K562 (cell line): ENCODE measurements at regions not wholly inside any gene's neighbourhood (a gene's known extent, or its start where the extent isn't known, plus 50 kb on each side); places are given as distances from the start of the nearest gene placed in this dataset.

Experiments
- ATAC-seq: fragments of 200-7000 bp; cut with Tn5 transposase; 3 replicates; pipeline ENCODE4 v1.9.1; 2020; ENCODE audit warnings: moderate library complexity
- BruUV-seq: library from RNA; stranded (reverse); fragments of 400-500 nt; replicated peaks from 2 replicates; lab custom pipeline; 2021; lab: Mats Ljungman, UMichigan
- CTCF ChIA-PET: fragments of 300-600 bp; formaldehyde crosslinking; extraction: SDS; loops from one replicate; lab custom pipeline; 2021; ENCODE audit warnings: low intra/inter-chr PET ratio; lab: Yijun Ruan, JAX
- POLR2A ChIA-PET: fragments of 300-600, 350-650 bp; sonication (Branson Sonifier 250); formaldehyde crosslinking; extraction: SDS; loops from one replicate; lab custom pipeline; 2021; ENCODE audit warnings: antibody characterized with exemption, inconsistent platforms; lab: Yijun Ruan, JAX
- DNase-seq, 4 experiments: peaks; one replicate each; pipeline versions ENCODE4 v3.0.0 to v3.0.0-alpha.2; 2011 to 2018; ENCODE audit warnings: low spot score in 3 of 4, mixed read lengths in 3 of 4; ENCODE audit errors: extremely low read depth in 1 of 4
- FAIRE-seq: peaks from 2 replicates; lab custom pipeline; 2011; peaks lifted over from hg19 to GRCh38; lab: Jason Lieb, UNC
- H2AFZ ChIP-seq: 2 replicates; pipeline ENCODE4 v1.6.0; 2011; ENCODE audit warnings: low read depth, low read length, control low read depth, inconsistent platforms
- H3K27ac ChIP-seq: fragments of 200-600 bp; 3 replicates; pipeline ENCODE4 v1.8.0; 2011; ENCODE audit warnings: low read depth, mild to moderate bottlenecking, control low read depth, inconsistent platforms, low read length, moderate library complexity, mixed read lengths; ENCODE audit errors: extremely low read depth
- H3K27me3 ChIP-seq, 2 experiments: fragments of 300-600 bp in 1 of 2; 2 replicates in 1 of 2; 3 replicates in 1 of 2; pipeline versions ENCODE4 v1.6.0 to v1.8.0; 2011; ENCODE audit warnings: inconsistent platforms in 2 of 2, low read length in 2 of 2, mild to moderate bottlenecking in 1 of 2, mixed read lengths in 1 of 2, moderate library complexity in 1 of 2; ENCODE audit not compliant: control insufficient read depth in 2 of 2, insufficient read depth in 2 of 2
- H3K36me3 ChIP-seq: fragments of 300-600 bp; 3 replicates; pipeline ENCODE4 v1.8.0; 2011; ENCODE audit warnings: mild to moderate bottlenecking, low read length, inconsistent platforms; ENCODE audit not compliant: control insufficient read depth, insufficient read depth
- H3K4me1 ChIP-seq, 2 experiments: fragments of 200-600 bp in 1 of 2; replicated peaks in 1 of 2; 2 replicates in 1 of 2; 3 replicates in 1 of 2; pipeline versions ENCODE4 v1.5.1 to v1.8.0; 2011; ENCODE audit warnings: inconsistent platforms in 2 of 2, low read length in 2 of 2, mild to moderate bottlenecking in 1 of 2, mixed read lengths in 1 of 2, moderate library complexity in 1 of 2; ENCODE audit not compliant: control insufficient read depth in 2 of 2, insufficient read depth in 2 of 2
- H3K4me2 ChIP-seq: 2 replicates; pipeline ENCODE4 v1.6.1; 2011; ENCODE audit warnings: low read length, control low read depth, inconsistent platforms, mixed read lengths; ENCODE audit not compliant: insufficient read depth
- H3K4me3 ChIP-seq: fragments of 200-600 bp; sonication (generic), shearing (Covaris generic); 2 replicates; pipeline ENCODE4 v1.5.1; 2016; ENCODE audit warnings: control low read depth, inconsistent platforms
- H3K79me2 ChIP-seq: fragments of 200-600 bp; 3 replicates; pipeline ENCODE4 v1.8.0; 2011; ENCODE audit warnings: low read length, inconsistent platforms; ENCODE audit not compliant: control insufficient read depth, insufficient read depth
- H3K9ac ChIP-seq, 2 experiments: 2 replicates each; pipeline versions ENCODE4 v1.6.0 to v1.6.1; 2011; ENCODE audit warnings: low read depth in 2 of 2, low read length in 2 of 2, control low read depth in 1 of 2, inconsistent platforms in 1 of 2, mild to moderate bottlenecking in 1 of 2, mixed read lengths in 1 of 2; ENCODE audit not compliant: insufficient read depth in 1 of 2
- H3K9me1 ChIP-seq: one replicate; pipeline ENCODE4 v1.6.0; 2011; ENCODE audit warnings: inconsistent platforms, mild to moderate bottlenecking, low read length, moderate library complexity; ENCODE audit not compliant: control insufficient read depth, insufficient read depth
- H3K9me3 ChIP-seq: replicated peaks from 2 replicates; pipeline ENCODE4 v1.5.1; 2011; ENCODE audit warnings: low read depth, low read length, inconsistent platforms; ENCODE audit not compliant: control insufficient read depth, insufficient read depth
- H4K20me1 ChIP-seq: replicated peaks from 2 replicates; pipeline ENCODE4 v1.6.1; 2011; ENCODE audit warnings: low read length, inconsistent platforms, mixed read lengths; ENCODE audit not compliant: control insufficient read depth, insufficient read depth
- CREBBP ChIP-seq: IDR thresholded peaks from one replicate; pipeline ENCODE4 v1.6.1; 2012; ENCODE audit warnings: low read depth, mild to moderate bottlenecking, control low read depth, inconsistent platforms, low read length
- DMBX1 ChIP-seq: fragments of 250-450 bp; sonication (Bioruptor Pico); IDR thresholded peaks from 2 replicates; pipeline ENCODE4 v1.8.0; 2022; ENCODE audit warnings: inconsistent platforms, mild to moderate bottlenecking, moderate library complexity, borderline replicate concordance
- GMEB1 ChIP-seq: fragments of 250-450 bp; sonication (Bioruptor Pico); IDR thresholded peaks from 2 replicates; pipeline ENCODE4 v1.4.0; 2020; ENCODE audit warnings: mild to moderate bottlenecking
- POLR3A ChIP-seq: IDR thresholded peaks from 2 replicates; pipeline ENCODE4 v1.6.1; 2011; ENCODE audit warnings: borderline replicate concordance, mild to moderate bottlenecking, moderate library complexity; ENCODE audit not compliant: insufficient read length, insufficient read depth; ENCODE audit errors: extremely low read depth
- SP1 ChIP-seq: sonication (generic); formaldehyde crosslinking; IDR thresholded peaks from 2 replicates; pipeline ENCODE4 v1.8.1; 2022; ENCODE audit warnings: mild to moderate bottlenecking, missing genetic modification reagents
- SRSF3 ChIP-seq: fragments of 200-400 bp; formaldehyde crosslinking; IDR thresholded peaks from 2 replicates; pipeline ENCODE4 v1.6.1; 2016; ENCODE audit warnings: mild to moderate bottlenecking, low read length, moderate library complexity; ENCODE audit not compliant: insufficient read depth
- TCF7 ChIP-seq: sonication (generic); IDR thresholded peaks from 2 replicates; pipeline ENCODE4 v1.6.1; 2016; ENCODE audit warnings: antibody characterized with exemption, borderline replicate concordance
- THRAP3 ChIP-seq: fragments of 450-650 bp; IDR thresholded peaks from 2 replicates; pipeline ENCODE4 v1.6.1; 2016; ENCODE audit warnings: mild to moderate bottlenecking, inconsistent platforms, borderline replicate concordance
- ZC3H8 ChIP-seq: fragments of 450-650 bp; IDR thresholded peaks from 2 replicates; pipeline ENCODE4 v1.6.1; 2017
- ZKSCAN8 ChIP-seq: fragments of 200-800 bp; sonication (Bioruptor generic); IDR thresholded peaks from 2 replicates; pipeline ENCODE4 v1.6.1; 2016; ENCODE audit warnings: missing genetic modification characterization, missing compliant biosample characterization
- ZNF79 ChIP-seq: fragments of 250-450 bp; sonication (Bioruptor Pico); IDR thresholded peaks from 2 replicates; pipeline ENCODE4 v1.4.0; 2020; ENCODE audit warnings: low read depth, mild to moderate bottlenecking, moderate library complexity
- in situ Hi-C: fragments of 300-500 bp; cut with MboI; formaldehyde crosslinking; loops from 4 replicates; pipeline ENCODE4 v1.15.0; 2018; ENCODE audit warnings: inconsistent platforms, mixed read lengths
- intact Hi-C: fragments of 100-400 bp; cut with micrococcal nuclease; formaldehyde crosslinking; loops from 2 replicates; pipeline ENCODE4 v1.14.2; 2022
- TF ChIP-seq, protein P1 (sequence below): fragments of 450-650 bp; formaldehyde crosslinking; IDR thresholded peaks from 2 replicates; pipeline ENCODE4 v1.4.0; 2020; ENCODE audit warnings: mild to moderate bottlenecking, moderate library complexity
- TF ChIP-seq, protein P2 (sequence below), 2 experiments: fragments of 450-650 bp; conservative IDR thresholded peaks; 2 replicates each; pipeline ENCODE4 v1.6.1; 2017; ENCODE audit warnings: mild to moderate bottlenecking in 2 of 2, moderate library complexity in 2 of 2
- TF ChIP-seq, protein P3 (sequence below): fragments of 250-450 bp; sonication (Bioruptor Pico); IDR thresholded peaks from 2 replicates; pipeline ENCODE4 v1.8.0; 2022; ENCODE audit warnings: inconsistent platforms

DNA sequence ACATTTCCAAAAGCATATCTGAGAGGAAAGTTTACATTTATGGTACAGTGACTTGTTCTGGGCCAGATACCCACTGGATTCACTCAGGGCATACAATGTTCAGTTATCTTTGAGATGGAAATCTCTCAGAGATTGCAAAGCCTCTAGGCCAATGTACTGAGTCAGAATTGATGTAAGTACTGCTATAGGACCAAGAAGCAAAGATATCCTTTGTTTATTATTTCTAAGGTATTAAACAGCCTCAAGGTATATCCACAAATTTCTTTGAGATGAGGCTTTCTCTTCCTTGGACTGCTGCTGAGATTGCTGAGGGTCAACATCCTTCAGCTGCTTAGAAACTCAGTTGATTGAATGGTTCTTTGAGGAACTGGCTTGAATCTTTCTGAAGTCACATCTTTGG, 484.0 kb downstream of the METTL15 start (continued):
- TF ChIP-seq TCF7 = no peak
- TF ChIP-seq, all 486 proteins: peak for 0

DNA sequence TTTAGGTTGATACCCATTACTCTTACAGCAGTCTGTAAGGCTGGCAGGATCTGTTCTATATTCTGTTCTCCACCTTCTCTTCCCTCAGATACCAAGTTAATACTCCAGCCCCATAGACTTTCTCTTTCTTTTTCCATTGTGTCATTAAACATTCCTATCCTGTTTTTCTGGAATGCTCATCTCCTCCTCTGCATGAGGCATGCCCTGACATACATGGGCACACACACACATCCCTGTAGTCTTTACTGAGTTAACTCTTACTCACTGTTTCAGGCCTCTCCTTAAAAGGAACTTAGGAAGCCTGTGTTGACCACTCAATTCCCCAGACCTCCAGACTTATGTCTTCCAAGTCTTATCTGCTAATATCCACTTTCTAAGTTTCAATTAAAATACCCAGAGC, 476.8 kb downstream of the METTL15 start:
- intact Hi-C loops = no loop called here
- Histone ChIP-seq H3K36me3 (no peaks in the 10 kb centered on the region), H3K79me2 (no peaks in the 10 kb centered on the region), H3K27ac (no peak overlapping the region), H3K4me3 (no peak overlapping the region), H3K9me3 (no peaks in the 10 kb centered on the region; the same call in 1 of the 2 replicates), H3K4me2 (no peak overlapping the region), H4K20me1 (no peaks in the 10 kb centered on the region), H3K4me1 (no peaks in the 10 kb centered on the region), H2AFZ (no peak overlapping the region), H3K27me3 (no peaks in the 10 kb centered on the region), H3K9ac (no peak overlapping the region)
- CTCF ChIA-PET = no interaction called here
- BruUV-seq = no TSS peak
- FAIRE-seq (no peak), ATAC-seq (no peak)
- in situ Hi-C loops = no loop called here
- no peak for TF ChIP-seq SP1 (CRISPR knock-in tag)
- no peak for TF ChIP-seq ZKSCAN8
- no peak for TF ChIP-seq CREBBP
- TF ChIP-seq, protein P1, sequence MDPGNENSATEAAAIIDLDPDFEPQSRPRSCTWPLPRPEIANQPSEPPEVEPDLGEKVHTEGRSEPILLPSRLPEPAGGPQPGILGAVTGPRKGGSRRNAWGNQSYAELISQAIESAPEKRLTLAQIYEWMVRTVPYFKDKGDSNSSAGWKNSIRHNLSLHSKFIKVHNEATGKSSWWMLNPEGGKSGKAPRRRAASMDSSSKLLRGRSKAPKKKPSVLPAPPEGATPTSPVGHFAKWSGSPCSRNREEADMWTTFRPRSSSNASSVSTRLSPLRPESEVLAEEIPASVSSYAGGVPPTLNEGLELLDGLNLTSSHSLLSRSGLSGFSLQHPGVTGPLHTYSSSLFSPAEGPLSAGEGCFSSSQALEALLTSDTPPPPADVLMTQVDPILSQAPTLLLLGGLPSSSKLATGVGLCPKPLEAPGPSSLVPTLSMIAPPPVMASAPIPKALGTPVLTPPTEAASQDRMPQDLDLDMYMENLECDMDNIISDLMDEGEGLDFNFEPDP (CRISPR knock-in tag) = no peak
- no peak for TF ChIP-seq ZNF79 (CRISPR knock-in tag)
- no peak for TF ChIP-seq GMEB1
- no peak for TF ChIP-seq THRAP3
- TF ChIP-seq DMBX1 (CRISPR knock-in tag) = no peak
- no peak for TF ChIP-seq SRSF3
- TF ChIP-seq, protein P2, sequence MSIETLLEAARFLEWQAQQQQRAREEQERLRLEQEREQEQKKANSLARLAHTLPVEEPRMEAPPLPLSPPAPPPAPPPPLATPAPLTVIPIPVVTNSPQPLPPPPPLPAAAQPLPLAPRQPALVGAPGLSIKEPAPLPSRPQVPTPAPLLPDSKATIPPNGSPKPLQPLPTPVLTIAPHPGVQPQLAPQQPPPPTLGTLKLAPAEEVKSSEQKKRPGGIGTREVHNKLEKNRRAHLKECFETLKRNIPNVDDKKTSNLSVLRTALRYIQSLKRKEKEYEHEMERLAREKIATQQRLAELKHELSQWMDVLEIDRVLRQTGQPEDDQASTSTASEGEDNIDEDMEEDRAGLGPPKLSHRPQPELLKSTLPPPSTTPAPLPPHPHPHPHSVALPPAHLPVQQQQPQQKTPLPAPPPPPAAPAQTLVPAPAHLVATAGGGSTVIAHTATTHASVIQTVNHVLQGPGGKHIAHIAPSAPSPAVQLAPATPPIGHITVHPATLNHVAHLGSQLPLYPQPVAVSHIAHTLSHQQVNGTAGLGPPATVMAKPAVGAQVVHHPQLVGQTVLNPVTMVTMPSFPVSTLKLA (conservative IDR thresholded peaks at IDR 0.05) = no peak
- TF ChIP-seq, protein P3, sequence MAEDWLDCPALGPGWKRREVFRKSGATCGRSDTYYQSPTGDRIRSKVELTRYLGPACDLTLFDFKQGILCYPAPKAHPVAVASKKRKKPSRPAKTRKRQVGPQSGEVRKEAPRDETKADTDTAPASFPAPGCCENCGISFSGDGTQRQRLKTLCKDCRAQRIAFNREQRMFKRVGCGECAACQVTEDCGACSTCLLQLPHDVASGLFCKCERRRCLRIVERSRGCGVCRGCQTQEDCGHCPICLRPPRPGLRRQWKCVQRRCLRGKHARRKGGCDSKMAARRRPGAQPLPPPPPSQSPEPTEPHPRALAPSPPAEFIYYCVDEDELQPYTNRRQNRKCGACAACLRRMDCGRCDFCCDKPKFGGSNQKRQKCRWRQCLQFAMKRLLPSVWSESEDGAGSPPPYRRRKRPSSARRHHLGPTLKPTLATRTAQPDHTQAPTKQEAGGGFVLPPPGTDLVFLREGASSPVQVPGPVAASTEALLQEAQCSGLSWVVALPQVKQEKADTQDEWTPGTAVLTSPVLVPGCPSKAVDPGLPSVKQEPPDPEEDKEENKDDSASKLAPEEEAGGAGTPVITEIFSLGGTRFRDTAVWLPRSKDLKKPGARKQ (CRISPR knock-in tag) = no peak
- no peak for TF ChIP-seq ZC3H8
- TF ChIP-seq POLR3A = no peak
- TF ChIP-seq, all 486 proteins: peak for 0
- POLR2A ChIA-PET = no interaction called here
- no peak for DNase-seq
- no peaks in the 10 kb centered on the region for H3K9me1 ChIP-seq
